IMR-90 (cell line): ENCODE measurements at regions not wholly inside any gene's neighbourhood (a gene's known extent, or its start where the extent isn't known, plus 50 kb on each side); places are given as distances from the start of the nearest gene placed in this dataset.

ENCODE experiments used
- ATAC-seq: fragments of 200-7000 bp; cut with Tn5 transposase; 2 replicates; pipeline ENCODE4 v1.9.1; 2020; ENCODE audit warnings: low read depth, mild to moderate bottlenecking, moderate library complexity
- BruUV-seq: library from RNA; stranded (reverse); fragments of 400-500 nt; replicated peaks from 2 replicates; lab custom pipeline; 2021; lab: Mats Ljungman, UMichigan
- CTCF ChIA-PET: fragments of 300-600 bp; formaldehyde crosslinking; extraction: SDS; loops from one replicate; lab custom pipeline; 2021; ENCODE audit warnings: antibody characterized with exemption; lab: Yijun Ruan, JAX
- POLR2A ChIA-PET: fragments of 300-600 bp; sonication (Branson Sonifier 250); formaldehyde crosslinking; loops from one replicate; lab custom pipeline; 2022; ENCODE audit warnings: antibody characterized with exemption; ENCODE audit not compliant: unreplicated experiment; lab: Charles Lee
- DNase-seq: peaks from one replicate; pipeline ENCODE4 v3.0.0; 2013
- H2AFZ ChIP-seq: replicated peaks from 2 replicates; pipeline ENCODE3; 2013; ENCODE audit warnings: low read length, mild to moderate bottlenecking; ENCODE audit not compliant: poor library complexity
- H2AK5ac ChIP-seq: 2 replicates; pipeline ENCODE4 v1.6.1; 2013; ENCODE audit warnings: low read depth, low read length, inconsistent platforms
- H2AK9ac ChIP-seq: replicated peaks from 2 replicates; pipeline ENCODE3; 2013; ENCODE audit warnings: mild to moderate bottlenecking, low read depth, low read length, moderate library complexity; ENCODE audit not compliant: poor library complexity
- H2BK120ac ChIP-seq: 2 replicates; pipeline ENCODE4 v1.6.1; 2013; ENCODE audit warnings: low read depth, low read length, inconsistent platforms
- H2BK15ac ChIP-seq: 3 replicates; pipeline ENCODE4 v1.6.1; 2013; ENCODE audit warnings: low read depth, low read length, inconsistent platforms
- H2BK20ac ChIP-seq: 2 replicates; pipeline ENCODE4 v1.6.1; 2013; ENCODE audit warnings: low read depth, mild to moderate bottlenecking, inconsistent platforms, low read length, moderate library complexity
- H2BK5ac ChIP-seq: 2 replicates; pipeline ENCODE4 v1.6.1; 2013; ENCODE audit warnings: mild to moderate bottlenecking, low read depth, low read length, inconsistent platforms; ENCODE audit not compliant: poor library complexity, severe bottlenecking
- H3K14ac ChIP-seq: replicated peaks from 2 replicates; pipeline ENCODE4 v1.6.1; 2013; ENCODE audit warnings: low read depth, low read length, inconsistent platforms
- H3K18ac ChIP-seq: 2 replicates; pipeline ENCODE4 v1.6.1; 2013; ENCODE audit warnings: low read depth, low read length, control low read depth
- H3K23ac ChIP-seq: 2 replicates; pipeline ENCODE4 v1.6.1; 2013; ENCODE audit warnings: low read depth, low read length, inconsistent platforms
- H3K27ac ChIP-seq: 2 replicates; pipeline ENCODE4 v1.5.1; 2013; ENCODE audit warnings: mild to moderate bottlenecking, control low read depth, low read length; ENCODE audit not compliant: insufficient read depth
- H3K27me3 ChIP-seq: 2 replicates; pipeline ENCODE4 v1.6.1; 2013; ENCODE audit warnings: low read length; ENCODE audit not compliant: control insufficient read depth, insufficient read depth
- H3K36me3 ChIP-seq: 2 replicates; pipeline ENCODE4 v1.6.1; 2013; ENCODE audit warnings: low read length, mixed read lengths; ENCODE audit not compliant: control insufficient read depth, insufficient read depth
- H3K4ac ChIP-seq: 2 replicates; pipeline ENCODE4 v1.6.1; 2013; ENCODE audit warnings: low read depth, low read length, inconsistent platforms
- H3K4me1 ChIP-seq: 2 replicates; pipeline ENCODE4 v1.6.1; 2013; ENCODE audit warnings: low read length, mixed read lengths; ENCODE audit not compliant: control insufficient read depth, insufficient read depth
- H3K4me2 ChIP-seq: 2 replicates; pipeline ENCODE4 v1.6.1; 2013; ENCODE audit warnings: low read depth, mild to moderate bottlenecking, control low read depth, low read length, moderate library complexity
- H3K4me3 ChIP-seq: 2 replicates; pipeline ENCODE4 v1.5.1; 2013; ENCODE audit warnings: low read depth, mild to moderate bottlenecking, control low read depth, low read length, moderate library complexity; ENCODE audit not compliant: insufficient read depth
- H3K56ac ChIP-seq: 2 replicates; pipeline ENCODE4 v1.6.1; 2013; ENCODE audit warnings: low read length, inconsistent platforms; ENCODE audit not compliant: insufficient read depth; ENCODE audit errors: extremely low read depth
- H3K79me1 ChIP-seq, 2 experiments: 2 replicates each; pipeline ENCODE4 v1.6.1; 2013; ENCODE audit warnings: low read length in 2 of 2, inconsistent platforms in 1 of 2, low read depth in 1 of 2
- H3K9ac ChIP-seq: 2 replicates; pipeline ENCODE4 v1.6.1; 2013; ENCODE audit warnings: low read depth, low read length, control low read depth
- H3K9me1 ChIP-seq: 2 replicates; pipeline ENCODE4 v1.6.1; 2013; ENCODE audit warnings: low read length, inconsistent platforms; ENCODE audit not compliant: insufficient read depth
- H3K9me3 ChIP-seq: 2 replicates; pipeline ENCODE4 v1.6.1; 2013; ENCODE audit warnings: low read length; ENCODE audit not compliant: control insufficient read depth, insufficient read depth
- H4K20me1 ChIP-seq: 2 replicates; pipeline ENCODE4 v1.6.1; 2013; ENCODE audit warnings: low read length, inconsistent platforms; ENCODE audit not compliant: insufficient read depth
- H4K5ac ChIP-seq: 2 replicates; pipeline ENCODE4 v1.6.1; 2013; ENCODE audit warnings: mild to moderate bottlenecking, low read depth, low read length, control low read depth
- H4K8ac ChIP-seq, 2 experiments: 2 replicates each; pipeline ENCODE4 v1.6.1; 2013; ENCODE audit warnings: low read depth in 2 of 2, low read length in 2 of 2, control low read depth in 1 of 2, inconsistent platforms in 1 of 2
- H4K91ac ChIP-seq: 2 replicates; pipeline ENCODE4 v1.6.1; 2013; ENCODE audit warnings: low read depth, low read length, inconsistent platforms; ENCODE audit not compliant: insufficient read depth
- BHLHE40 ChIP-seq: fragments of 150-350 bp; IDR thresholded peaks from 2 replicates; pipeline ENCODE4 v1.6.1; 2016; ENCODE audit warnings: mild to moderate bottlenecking, low read depth, low read length
- CEBPB ChIP-seq: IDR thresholded peaks from 2 replicates; pipeline ENCODE4 v1.6.1; 2012; ENCODE audit warnings: low read depth, low read length, improper control_type of control experiment
- CHD1 ChIP-seq: IDR thresholded peaks from 2 replicates; pipeline ENCODE4 v1.6.1; 2012; ENCODE audit warnings: low read depth, low read length, improper control_type of control experiment
- CTCF ChIP-seq: conservative IDR thresholded peaks from 2 replicates; pipeline ENCODE4 v1.5.1; 2012; ENCODE audit warnings: mild to moderate bottlenecking, low read depth, low read length, improper control_type of control experiment
- ELK1 ChIP-seq: fragments of 150-350 bp; IDR thresholded peaks from 2 replicates; pipeline ENCODE4 v1.6.1; 2016; ENCODE audit warnings: low read depth, mild to moderate bottlenecking, low read length, moderate library complexity, borderline replicate concordance
- FOS ChIP-seq: fragments of 150-350 bp; IDR thresholded peaks from 2 replicates; pipeline ENCODE4 v1.6.1; 2016; ENCODE audit warnings: low read depth, low read length
- MAFK ChIP-seq: IDR thresholded peaks from 2 replicates; pipeline ENCODE4 v1.6.1; 2012; ENCODE audit warnings: low read depth, low read length, improper control_type of control experiment
- MAZ ChIP-seq: IDR thresholded peaks from 2 replicates; pipeline ENCODE4 v1.6.1; 2012; ENCODE audit warnings: low read depth, mild to moderate bottlenecking, low read length, improper control_type of control experiment, moderate library complexity, borderline replicate concordance
- MXI1 ChIP-seq: IDR thresholded peaks from 2 replicates; pipeline ENCODE4 v1.6.1; 2012; ENCODE audit warnings: low read depth, mild to moderate bottlenecking, low read length, moderate library complexity, borderline replicate concordance
- NFE2L2 ChIP-seq: fragments of 150-350 bp; IDR thresholded peaks from 2 replicates; pipeline ENCODE4 v1.6.1; 2016; ENCODE audit warnings: low read depth, mild to moderate bottlenecking, low read length
- POLR2A ChIP-seq: IDR thresholded peaks from 2 replicates; pipeline ENCODE4 v1.6.1; 2012; ENCODE audit warnings: mild to moderate bottlenecking, low read depth, low read length
- RAD21 ChIP-seq: IDR thresholded peaks from 2 replicates; pipeline ENCODE4 v1.6.1; 2012; ENCODE audit warnings: low read length, improper control_type of control experiment
- RCOR1 ChIP-seq: IDR thresholded peaks from 2 replicates; pipeline ENCODE4 v1.6.1; 2012; ENCODE audit warnings: mild to moderate bottlenecking, low read length, improper control_type of control experiment; ENCODE audit not compliant: insufficient replicate concordance
- RFX5 ChIP-seq: IDR thresholded peaks from 2 replicates; pipeline ENCODE4 v1.8.0; 2012; ENCODE audit warnings: low read depth, mild to moderate bottlenecking, low read length, moderate library complexity
- SMC3 ChIP-seq: fragments of 150-350 bp; IDR thresholded peaks from 2 replicates; pipeline ENCODE4 v1.6.1; 2016; ENCODE audit warnings: low read depth, mild to moderate bottlenecking, antibody characterized with exemption, low read length, moderate library complexity
- WGBS, 2 experiments: methylation state at CpG; one replicate each; pipeline versions ENCODE4 v1.1.5 to v1.1.7; 2013; ENCODE audit warnings: missing lambda C conversion rate in 2 of 2; ENCODE audit not compliant: insufficient read length in 1 of 2; ENCODE audit errors: extremely low coverage in 2 of 2; 5-methylcytosine and 5-hydroxymethylcytosine counted together
- dilution Hi-C: fragments of 300-500 bp; cut with HindIII; formaldehyde crosslinking; loops from one replicate; pipeline ENCODE4 v1.14.3; 2018; ENCODE audit warnings: low sequenced_read_pairs; ENCODE audit not compliant: unreplicated experiment
- in situ Hi-C: fragments of 300-500 bp; cut with MboI; formaldehyde crosslinking; loops from 3 replicates; pipeline ENCODE4 v1.14.3; 2019; ENCODE audit warnings: low sequenced_read_pairs, inconsistent platforms, mixed read lengths
- intact Hi-C: fragments of 100-400 bp; cut with micrococcal nuclease; formaldehyde crosslinking; loops from 2 replicates; pipeline ENCODE4 v1.10.0; 2022

GRCh38 chr5:109533751-109534272 is 124.0 kb upstream of the PJA2 start:
- H4K8ac ChIP-seq = no peak overlapping the region
- no peak overlapping the region for H3K56ac ChIP-seq
- ATAC-seq (no peak), DNase-seq (no peak)
- H2AK9ac ChIP-seq = no peak overlapping the region
- intact Hi-C loops (no loop called here), in situ Hi-C loops (no loop called here), dilution Hi-C loops (no loop called here)
- no peaks in the 10 kb centered on the region for H3K36me3 ChIP-seq
- no peaks in the 10 kb centered on the region for H3K27me3 ChIP-seq
- H2BK15ac ChIP-seq = no peak overlapping the region
- H3K27ac ChIP-seq = no peak overlapping the region
- H3K9me3 ChIP-seq = no peaks in the 10 kb centered on the region
- no peak for TF ChIP-seq SMC3
- no peak for TF ChIP-seq POLR2A
- TF ChIP-seq CEBPB = no peak
- no peak for TF ChIP-seq RFX5
- no peak for TF ChIP-seq MAFK
- TF ChIP-seq CHD1 = no peak
- no peak for TF ChIP-seq RAD21
- no peak for TF ChIP-seq FOS
- TF ChIP-seq MXI1 = no peak
- TF ChIP-seq ELK1 = no peak
- no peak for TF ChIP-seq CTCF
- TF ChIP-seq MAZ = no peak
- no peak for TF ChIP-seq BHLHE40
- no peak for TF ChIP-seq RCOR1
- no peak for TF ChIP-seq NFE2L2
- no peaks in the 10 kb centered on the region for H3K4me1 ChIP-seq
- H3K23ac ChIP-seq = no peak overlapping the region
- no peak overlapping the region for H2AK5ac ChIP-seq
- no peak overlapping the region for H3K18ac ChIP-seq
- WGBS, 2 experiments = no CpG with 5 or more reads among the region's 4 CpGs
- H3K4me2 ChIP-seq = no peak overlapping the region
- no peaks in the 10 kb centered on the region for H3K79me1 ChIP-seq
- no peak overlapping the region for H3K4ac ChIP-seq
- H4K20me1 ChIP-seq = no peaks in the 10 kb centered on the region
- H4K91ac ChIP-seq = no peak overlapping the region
- no peak overlapping the region for H2BK120ac ChIP-seq
- BruUV-seq = no TSS peak
- no peak overlapping the region for H2AFZ ChIP-seq
- no peak overlapping the region for H2BK20ac ChIP-seq
- H2BK5ac ChIP-seq = no peak overlapping the region
- no peaks in the 10 kb centered on the region for H3K9me1 ChIP-seq
- ChIA-PET CTCF (interaction anchor here (0.6 kb wide), 1 partner anchor 277 kb away, joined by 3 read pairs; no protein-coding TSS in a partner anchor), POLR2A (no interaction called here)
- H3K4me3 ChIP-seq = no peak overlapping the region
- H4K5ac ChIP-seq = no peak overlapping the region
- H3K9ac ChIP-seq = no peak overlapping the region
- H3K14ac ChIP-seq = no peak overlapping the region
